ENCODE measurements at regions not wholly inside any gene's neighbourhood (a gene's known extent, or its start where the extent isn't known, plus 50 kb on each side); places are given as distances from the start of the nearest gene placed in this dataset.

DNA sequence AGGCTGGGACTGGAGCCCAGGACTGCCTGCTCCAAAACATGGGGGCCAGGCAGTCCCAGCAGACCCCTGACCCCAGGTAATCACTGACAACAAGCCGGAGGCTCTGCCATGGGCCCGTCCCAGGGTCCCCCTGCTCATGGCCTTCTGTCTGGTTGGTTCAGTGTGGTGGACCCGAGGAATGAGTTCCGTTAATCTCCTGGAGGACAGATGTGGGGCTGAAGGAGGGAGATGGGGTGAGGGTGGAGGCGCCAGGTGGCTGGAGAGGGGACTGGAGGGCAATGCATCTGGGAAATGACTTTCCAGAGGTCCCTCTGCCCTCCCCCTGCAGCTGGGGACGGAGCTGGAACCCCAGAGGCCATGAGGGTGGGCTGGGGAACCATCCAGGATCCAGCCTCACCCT lies 103.2 kb downstream of the EBNA1BP2 start:
- Histone ChIP-seq H2AFZ (peak overlapping the region; percentile 65), H3K36me3 (ENCODE audit: low read depth) (no peaks in the 10 kb centered on the region), H3K9ac (no peak overlapping the region), H3K4me2 (ENCODE audit: unreplicated experiment) (no peak overlapping the region), H3K27me3 (replicated peaks; ENCODE audit: insufficient read depth) (no peaks in the 10 kb centered on the region), H3K9me3 (ENCODE audit: low read depth) (no peaks in the 10 kb centered on the region), H3K27ac (no peak overlapping the region), H3K4me3 (no peak overlapping the region), H3K79me2 (ENCODE audit: insufficient read depth) (no peaks in the 10 kb centered on the region), H4K20me1 (ENCODE audit: insufficient read depth) (no peaks in the 10 kb centered on the region), H3K4me1 (ENCODE audit: insufficient read depth) (no peaks in the 10 kb centered on the region), H3F3A (ENCODE audit: insufficient read depth) (no peaks in the 10 kb centered on the region), H3K9me2 (ENCODE audit: insufficient read depth) (no peaks in the 10 kb centered on the region)
- DNase-seq = no peak
- TF ChIP-seq EZH2 (IDR thresholded peaks at IDR 0.05; ENCODE audit: insufficient read depth, poor library complexity, severe bottlenecking) = no peak
- no peak for TF ChIP-seq EZH2phosphoT487 (IDR thresholded peaks at IDR 0.05; ENCODE audit: insufficient read depth, low read depth)
- in situ Hi-C loops (cut with MboI) = loop anchor here (5.0 kb wide), 1 partner anchor 152 kb away; no protein-coding TSS in a partner anchor
- WGBS, 2 experiments (ENCODE audit: low coverage in 1 of 2, low lambda C conversion rate in 2 of 2, missing lambda C conversion rate in 2 of 2) = 97 to 100% methylated on average over 6 of the region's 6 CpGs

GRCh38 chr1:43067977-43068751 lies 103.9 kb downstream of the EBNA1BP2 start:
- peak overlapping the region; percentile 78 for H2AFZ ChIP-seq
- H3K4me1 ChIP-seq (ENCODE audit: insufficient read depth) = no peaks in the 10 kb centered on the region
- H3K9ac ChIP-seq = no peak overlapping the region
- H4K20me1 ChIP-seq (ENCODE audit: insufficient read depth) = no peaks in the 10 kb centered on the region
- H3K9me2 ChIP-seq (ENCODE audit: insufficient read depth) = no peaks in the 10 kb centered on the region
- 10 to 11% methylated on average over 44 to 47 of the region's 60 CpGs for WGBS, 2 experiments (ENCODE audit: low coverage in 1 of 2, low lambda C conversion rate in 2 of 2, missing lambda C conversion rate in 2 of 2)
- peak overlapping the region; percentile 53 for H3K4me3 ChIP-seq
- no peak overlapping the region for H3K27ac ChIP-seq
- no peaks in the 10 kb centered on the region for H3K79me2 ChIP-seq (ENCODE audit: insufficient read depth)
- in situ Hi-C loops (cut with MboI) = loop anchor here (5.0 kb wide), 1 partner anchor 151 kb away; no protein-coding TSS in a partner anchor
- no peaks in the 10 kb centered on the region for H3K36me3 ChIP-seq (ENCODE audit: low read depth)
- no peaks in the 10 kb centered on the region for H3F3A ChIP-seq (ENCODE audit: insufficient read depth)
- peak; percentile 20 for DNase-seq
- no peaks in the 10 kb centered on the region for H3K27me3 ChIP-seq (replicated peaks; ENCODE audit: insufficient read depth)
- TF ChIP-seq EZH2phosphoT487 (IDR thresholded peaks at IDR 0.05; ENCODE audit: insufficient read depth, low read depth) (no peak), EZH2 (IDR thresholded peaks at IDR 0.05; ENCODE audit: insufficient read depth, poor library complexity, severe bottlenecking) (no peak)
- H3K9me3 ChIP-seq (ENCODE audit: low read depth) = no peaks in the 10 kb centered on the region
- H3K4me2 ChIP-seq (ENCODE audit: unreplicated experiment) = peak overlapping the region; percentile 75

DNA sequence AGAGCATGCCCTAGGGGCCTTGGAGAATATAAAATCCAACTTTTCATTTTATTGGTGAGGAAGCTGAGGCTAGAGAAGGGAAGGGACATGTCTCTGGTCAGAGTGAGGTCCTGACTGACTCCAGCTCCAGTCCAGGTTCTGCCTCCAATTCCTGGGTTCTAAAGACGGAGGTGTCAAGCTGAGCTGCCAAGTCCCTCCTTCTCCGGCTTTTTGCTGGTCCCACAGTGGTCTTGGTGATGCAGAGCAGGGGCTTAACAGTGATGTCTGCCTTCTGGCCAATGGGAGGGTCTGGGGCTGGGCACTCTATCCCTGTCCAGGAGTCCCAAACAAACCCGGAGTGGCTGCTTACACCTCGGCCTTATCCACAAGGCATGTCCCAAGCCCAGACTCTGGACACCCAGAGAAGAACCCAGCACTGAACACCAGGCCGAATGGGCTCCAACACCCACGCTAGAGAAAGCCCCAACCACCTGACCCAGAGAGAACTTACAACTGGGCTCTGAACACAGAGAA lies 104.8 kb downstream of the EBNA1BP2 start:
- H3K36me3 ChIP-seq (ENCODE audit: low read depth) = no peaks in the 10 kb centered on the region
- H3K4me1 ChIP-seq (ENCODE audit: insufficient read depth) = no peaks in the 10 kb centered on the region
- 90 to 92% methylated on average over 6 of the region's 6 CpGs for WGBS, 2 experiments (ENCODE audit: low coverage in 1 of 2, low lambda C conversion rate in 2 of 2, missing lambda C conversion rate in 2 of 2)
- no peaks in the 10 kb centered on the region for H4K20me1 ChIP-seq (ENCODE audit: insufficient read depth)
- no peak overlapping the region for H3K27ac ChIP-seq
- no peaks in the 10 kb centered on the region for H3K9me3 ChIP-seq (ENCODE audit: low read depth)
- H3K9ac ChIP-seq = no peak overlapping the region
- no peak overlapping the region for H3K4me3 ChIP-seq
- H3K79me2 ChIP-seq (ENCODE audit: insufficient read depth) = no peaks in the 10 kb centered on the region
- no peak overlapping the region for H2AFZ ChIP-seq
- no peaks in the 10 kb centered on the region for H3K27me3 ChIP-seq (replicated peaks; ENCODE audit: insufficient read depth)
- no peak overlapping the region for H3K4me2 ChIP-seq (ENCODE audit: unreplicated experiment)
- H3K9me2 ChIP-seq (ENCODE audit: insufficient read depth) = no peaks in the 10 kb centered on the region
- no peaks in the 10 kb centered on the region for H3F3A ChIP-seq (ENCODE audit: insufficient read depth)
- TF ChIP-seq EZH2phosphoT487 (IDR thresholded peaks at IDR 0.05; ENCODE audit: insufficient read depth, low read depth) = no peak
- no peak for TF ChIP-seq EZH2 (IDR thresholded peaks at IDR 0.05; ENCODE audit: insufficient read depth, poor library complexity, severe bottlenecking)
- no peak for DNase-seq
- in situ Hi-C loops (cut with MboI) = loop anchor here (5.0 kb wide), 1 partner anchor 150 kb away; no protein-coding TSS in a partner anchor

GRCh38 chr1:43066578-43066977 lies 105.5 kb downstream of the EBNA1BP2 start:
- Histone ChIP-seq H3K27me3 (replicated peaks; ENCODE audit: insufficient read depth) (no peaks in the 10 kb centered on the region), H3K79me2 (ENCODE audit: insufficient read depth) (no peaks in the 10 kb centered on the region), H3K4me1 (ENCODE audit: insufficient read depth) (no peaks in the 10 kb centered on the region), H3F3A (ENCODE audit: insufficient read depth) (no peaks in the 10 kb centered on the region), H3K4me2 (ENCODE audit: unreplicated experiment) (no peak overlapping the region), H3K9me2 (ENCODE audit: insufficient read depth) (no peaks in the 10 kb centered on the region), H3K9ac (no peak overlapping the region), H4K20me1 (ENCODE audit: insufficient read depth) (no peaks in the 10 kb centered on the region), H3K9me3 (ENCODE audit: low read depth) (no peaks in the 10 kb centered on the region), H2AFZ (no peak overlapping the region), H3K27ac (no peak overlapping the region), H3K36me3 (ENCODE audit: low read depth) (no peaks in the 10 kb centered on the region), H3K4me3 (no peak overlapping the region)
- 84 to 85% methylated on average over 9 of the region's 9 CpGs for WGBS, 2 experiments (ENCODE audit: low coverage in 1 of 2, low lambda C conversion rate in 2 of 2, missing lambda C conversion rate in 2 of 2)
- in situ Hi-C loops (cut with MboI) = loop anchor here (5.0 kb wide), 1 partner anchor 149 kb away; no protein-coding TSS in a partner anchor
- TF ChIP-seq EZH2phosphoT487 (IDR thresholded peaks at IDR 0.05; ENCODE audit: insufficient read depth, low read depth) = no peak
- DNase-seq = no peak
